Neural cell (in vitro differentiated cells): ENCODE measurements at regions not wholly inside any gene's neighbourhood (a gene's known extent, or its start where the extent isn't known, plus 50 kb on each side); places are given as distances from the start of the nearest gene placed in this dataset.

ENCODE experiments used
- H2AFZ ChIP-seq: fragments of 200-600, 300-800 bp; sonication (generic), shearing (Covaris generic); 2 replicates; pipeline ENCODE4 v1.6.0; 2014; ENCODE audit warnings: low read depth, mild to moderate bottlenecking, antibody characterized with exemption, low read length, moderate library complexity
- H3F3A ChIP-seq: fragments of 200-600 bp; shearing (Covaris generic); 2 replicates; pipeline ENCODE4 v1.6.1; 2016; ENCODE audit warnings: mild to moderate bottlenecking, moderate library complexity, mixed read lengths, antibody characterized with exemption, low read length; ENCODE audit not compliant: insufficient read depth, poor library complexity, severe bottlenecking
- H3K27ac ChIP-seq: fragments of 200-600, 300-800 bp; sonication (generic), shearing (Covaris generic); 2 replicates; pipeline ENCODE4 v1.5.1; 2014; ENCODE audit warnings: mild to moderate bottlenecking, low read length, moderate library complexity
- H3K27me3 ChIP-seq: fragments of 300-800, 200-600 bp; sonication (generic), shearing (Covaris generic); 2 replicates; pipeline ENCODE4 v1.6.0; 2014; ENCODE audit warnings: mild to moderate bottlenecking, low read depth, low read length, moderate library complexity; ENCODE audit not compliant: insufficient read depth
- H3K36me3 ChIP-seq: fragments of 300-800, 200-600 bp; sonication (generic), shearing (Covaris generic); 2 replicates; pipeline ENCODE4 v1.5.1; 2014; ENCODE audit warnings: mild to moderate bottlenecking, antibody characterized with exemption, low read length, moderate library complexity; ENCODE audit not compliant: insufficient read depth
- H3K4me2 ChIP-seq: fragments of 300-800, 200-600 bp; sonication (generic), shearing (Covaris generic); 2 replicates; pipeline ENCODE4 v1.6.0; 2014; ENCODE audit warnings: mild to moderate bottlenecking, low read length
- H3K4me3 ChIP-seq: fragments of 300-800, 200-600 bp; sonication (generic), shearing (Covaris generic); 2 replicates; pipeline ENCODE4 v1.5.1; 2014; ENCODE audit warnings: mild to moderate bottlenecking, low read length, moderate library complexity
- H3K79me2 ChIP-seq: fragments of 200-600 bp; shearing (Covaris generic); replicated peaks from 2 replicates; pipeline ENCODE4 v1.6.0; 2014; ENCODE audit warnings: mild to moderate bottlenecking, low read length, moderate library complexity; ENCODE audit not compliant: insufficient read depth
- H3K9ac ChIP-seq: fragments of 300-800, 200-600 bp; sonication (generic), shearing (Covaris generic); 2 replicates; pipeline ENCODE4 v1.6.1; 2016; ENCODE audit warnings: mild to moderate bottlenecking, low read length, mixed read lengths
- H3K9me2 ChIP-seq: fragments of 200-600 bp; shearing (Covaris generic); 2 replicates; pipeline ENCODE4 v1.6.1; 2016; ENCODE audit warnings: mild to moderate bottlenecking, low read length, mixed read lengths; ENCODE audit not compliant: insufficient read depth
- H3K9me3 ChIP-seq: fragments of 200-600, 300-800 bp; sonication (generic), shearing (Covaris generic); 2 replicates; pipeline ENCODE4 v1.6.1; 2016; ENCODE audit warnings: mild to moderate bottlenecking, mixed run types, low read length, moderate library complexity, mixed read lengths
- H4K20me1 ChIP-seq: fragments of 200-600 bp; shearing (Covaris generic); 2 replicates; pipeline ENCODE4 v1.6.1; 2016; ENCODE audit warnings: mild to moderate bottlenecking, mixed run types; ENCODE audit not compliant: insufficient read depth
- CTCF ChIP-seq: fragments of 450-650 bp; IDR thresholded peaks from 2 replicates; pipeline ENCODE4 v1.5.1; 2014; ENCODE audit warnings: antibody characterized with exemption, mild to moderate bottlenecking, moderate library complexity; ENCODE audit not compliant: poor library complexity, severe bottlenecking
- EP300 ChIP-seq: fragments of 450-650 bp; conservative IDR thresholded peaks from 2 replicates; pipeline ENCODE4 v1.6.1; 2014; ENCODE audit warnings: antibody characterized with exemption, mild to moderate bottlenecking, moderate library complexity; ENCODE audit not compliant: poor library complexity, severe bottlenecking
- EZH2 ChIP-seq: fragments of 200-600, 300-800 bp; shearing (Covaris generic), sonication (generic); IDR thresholded peaks from 2 replicates; pipeline ENCODE4 v1.6.1; 2014; ENCODE audit warnings: antibody characterized with exemption, low read length, borderline replicate concordance, mild to moderate bottlenecking; ENCODE audit not compliant: insufficient read depth, poor library complexity, severe bottlenecking
- MXI1 ChIP-seq: fragments of 450-650 bp; conservative IDR thresholded peaks from 2 replicates; pipeline ENCODE4 v1.6.1; 2014; ENCODE audit warnings: antibody characterized with exemption, mild to moderate bottlenecking; ENCODE audit not compliant: poor library complexity, severe bottlenecking
- POLR2AphosphoS5 ChIP-seq: IDR thresholded peaks from 2 replicates; pipeline ENCODE4 v1.6.1; 2012
- RAD21 ChIP-seq: fragments of 450-650 bp; conservative IDR thresholded peaks from 2 replicates; pipeline ENCODE4 v1.6.1; 2014; ENCODE audit warnings: antibody characterized with exemption, mild to moderate bottlenecking, moderate library complexity
- SMC3 ChIP-seq: fragments of 450-650 bp; conservative IDR thresholded peaks from 2 replicates; pipeline ENCODE4 v1.6.1; 2014; ENCODE audit warnings: antibody characterized with exemption, mild to moderate bottlenecking, moderate library complexity; ENCODE audit not compliant: poor library complexity
- TAF1 ChIP-seq: IDR thresholded peaks from 2 replicates; pipeline ENCODE4 v1.6.1; 2012; ENCODE audit warnings: low read depth
- TF ChIP-seq, protein P1 (sequence below): IDR thresholded peaks from 2 replicates; pipeline ENCODE4 v1.6.1; 2012; ENCODE audit warnings: borderline replicate concordance

DNA sequence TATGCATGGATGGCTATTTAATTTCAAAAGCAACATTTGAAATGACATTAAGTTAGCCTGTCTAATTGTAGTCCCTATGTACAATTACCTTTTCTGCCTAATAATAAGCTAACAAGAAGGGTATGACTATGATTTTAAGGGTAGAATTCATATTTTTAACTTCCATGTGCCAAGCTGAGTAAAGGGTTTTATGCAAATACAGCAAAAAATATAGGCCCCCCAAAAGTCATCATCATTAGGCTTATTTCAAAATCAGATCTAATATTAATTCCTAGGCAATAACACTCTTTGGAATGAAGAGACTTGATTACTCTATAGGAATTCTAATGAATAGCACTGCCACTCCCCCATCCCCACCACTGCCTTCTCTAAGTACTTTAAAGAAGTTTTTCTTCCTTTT, 155.9 kb upstream of the DYNLRB2 start:
- H3K27me3 ChIP-seq: no peaks in the 10 kb centered on the region
- H3K4me2 ChIP-seq: no peak overlapping the region
- no peak overlapping the region for H3K9ac ChIP-seq
- H3K9me2 ChIP-seq: no peaks in the 10 kb centered on the region
- H3K9me3 ChIP-seq: no peaks in the 10 kb centered on the region
- TF ChIP-seq TAF1 (no peak), RAD21 (no peak), EP300 (no peak), CTCF (no peak), EZH2 (no peak), MXI1 (no peak), SMC3 (no peak), POLR2AphosphoS5 (no peak)
- TF ChIP-seq, protein P1, sequence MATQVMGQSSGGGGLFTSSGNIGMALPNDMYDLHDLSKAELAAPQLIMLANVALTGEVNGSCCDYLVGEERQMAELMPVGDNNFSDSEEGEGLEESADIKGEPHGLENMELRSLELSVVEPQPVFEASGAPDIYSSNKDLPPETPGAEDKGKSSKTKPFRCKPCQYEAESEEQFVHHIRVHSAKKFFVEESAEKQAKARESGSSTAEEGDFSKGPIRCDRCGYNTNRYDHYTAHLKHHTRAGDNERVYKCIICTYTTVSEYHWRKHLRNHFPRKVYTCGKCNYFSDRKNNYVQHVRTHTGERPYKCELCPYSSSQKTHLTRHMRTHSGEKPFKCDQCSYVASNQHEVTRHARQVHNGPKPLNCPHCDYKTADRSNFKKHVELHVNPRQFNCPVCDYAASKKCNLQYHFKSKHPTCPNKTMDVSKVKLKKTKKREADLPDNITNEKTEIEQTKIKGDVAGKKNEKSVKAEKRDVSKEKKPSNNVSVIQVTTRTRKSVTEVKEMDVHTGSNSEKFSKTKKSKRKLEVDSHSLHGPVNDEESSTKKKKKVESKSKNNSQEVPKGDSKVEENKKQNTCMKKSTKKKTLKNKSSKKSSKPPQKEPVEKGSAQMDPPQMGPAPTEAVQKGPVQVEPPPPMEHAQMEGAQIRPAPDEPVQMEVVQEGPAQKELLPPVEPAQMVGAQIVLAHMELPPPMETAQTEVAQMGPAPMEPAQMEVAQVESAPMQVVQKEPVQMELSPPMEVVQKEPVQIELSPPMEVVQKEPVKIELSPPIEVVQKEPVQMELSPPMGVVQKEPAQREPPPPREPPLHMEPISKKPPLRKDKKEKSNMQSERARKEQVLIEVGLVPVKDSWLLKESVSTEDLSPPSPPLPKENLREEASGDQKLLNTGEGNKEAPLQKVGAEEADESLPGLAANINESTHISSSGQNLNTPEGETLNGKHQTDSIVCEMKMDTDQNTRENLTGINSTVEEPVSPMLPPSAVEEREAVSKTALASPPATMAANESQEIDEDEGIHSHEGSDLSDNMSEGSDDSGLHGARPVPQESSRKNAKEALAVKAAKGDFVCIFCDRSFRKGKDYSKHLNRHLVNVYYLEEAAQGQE: no peak
- no peaks in the 10 kb centered on the region for H3K79me2 ChIP-seq
- H4K20me1 ChIP-seq: no peaks in the 10 kb centered on the region
- no peak overlapping the region for H3K27ac ChIP-seq
- H2AFZ ChIP-seq: no peak overlapping the region
- no peak overlapping the region for H3K4me3 ChIP-seq
- no peaks in the 10 kb centered on the region for H3K36me3 ChIP-seq
- no peaks in the 10 kb centered on the region for H3F3A ChIP-seq

GRCh38 chr16:80380514-80380913, 160.3 kb upstream of the DYNLRB2 start:
- Histone ChIP-seq H4K20me1 (no peaks in the 10 kb centered on the region), H3K9me2 (no peaks in the 10 kb centered on the region), H3F3A (no peaks in the 10 kb centered on the region), H3K79me2 (no peaks in the 10 kb centered on the region), H3K9me3 (no peaks in the 10 kb centered on the region), H2AFZ (no peak overlapping the region), H3K4me2 (no peak overlapping the region), H3K4me3 (no peak overlapping the region), H3K36me3 (no peaks in the 10 kb centered on the region), H3K27me3 (no peaks in the 10 kb centered on the region), H3K9ac (no peak overlapping the region), H3K27ac (no peak overlapping the region)
- TF ChIP-seq CTCF: no peak
- TF ChIP-seq SMC3: no peak
- no peak for TF ChIP-seq EZH2
- TF ChIP-seq, protein P1: no peak
- no peak for TF ChIP-seq POLR2AphosphoS5
- TF ChIP-seq MXI1: no peak
- TF ChIP-seq EP300: no peak
- no peak for TF ChIP-seq TAF1
